Activated CD8-positive, alpha-beta T cell treated with anti-CD3 and anti-CD28 coated beads for 36 hours (primary cell): ENCODE measurements at regions not wholly inside any gene's neighbourhood (a gene's known extent, or its start where the extent isn't known, plus 50 kb on each side); places are given as distances from the start of the nearest gene placed in this dataset.

Experiments used
- ATAC-seq: fragments of 200-7000 bp; cut with Tn5 transposase; one replicate; pipeline ENCODE4 v1.10.0; 2021; ENCODE audit warnings: mild to moderate bottlenecking, moderate library complexity
- CTCF ChIA-PET: fragments of 350-600 bp; sonication (Branson Sonifier 250); formaldehyde crosslinking; loops from one replicate; lab custom pipeline; 2021; ENCODE audit warnings: antibody characterized with exemption; lab: Charles Lee
- POLR2A ChIA-PET: fragments of 350-600 bp; sonication (Branson Sonifier 250); formaldehyde crosslinking; loops from one replicate; lab custom pipeline; 2021; ENCODE audit warnings: antibody characterized with exemption; lab: Charles Lee
- DNase-seq: peaks from one replicate; pipeline ENCODE4 v3.0.0-alpha.2; 2020
- H3K27ac Mint-ChIP-seq: one replicate; pipeline ENCODE4 v1.8.0; 2021; ENCODE audit warnings: mild to moderate bottlenecking, mixed read lengths
- H3K27me3 Mint-ChIP-seq: one replicate; pipeline ENCODE4 v1.8.0; 2021; ENCODE audit warnings: mixed read lengths
- H3K36me3 Mint-ChIP-seq: one replicate; pipeline ENCODE4 v1.8.0; 2021; ENCODE audit warnings: low read depth, mixed read lengths
- H3K4me1 Mint-ChIP-seq: one replicate; pipeline ENCODE4 v1.8.0; 2021; ENCODE audit warnings: low read depth, mixed read lengths
- H3K4me3 Mint-ChIP-seq: one replicate; pipeline ENCODE4 v1.8.0; 2021; ENCODE audit warnings: mild to moderate bottlenecking, moderate library complexity, mixed read lengths
- H3K9me3 Mint-ChIP-seq: one replicate; pipeline ENCODE4 v1.8.0; 2021; ENCODE audit warnings: mixed read lengths
- intact Hi-C: fragments of 100-400 bp; cut with micrococcal nuclease; formaldehyde crosslinking; loops from one replicate; pipeline ENCODE4 v1.10.0; 2022
- TF ChIP-seq, protein P1 (sequence below): fragments of 200-600 bp; IDR thresholded peaks from one replicate; pipeline ENCODE4 v1.8.0; 2022; ENCODE audit warnings: antibody characterized with exemption, mild to moderate bottlenecking

DNA sequence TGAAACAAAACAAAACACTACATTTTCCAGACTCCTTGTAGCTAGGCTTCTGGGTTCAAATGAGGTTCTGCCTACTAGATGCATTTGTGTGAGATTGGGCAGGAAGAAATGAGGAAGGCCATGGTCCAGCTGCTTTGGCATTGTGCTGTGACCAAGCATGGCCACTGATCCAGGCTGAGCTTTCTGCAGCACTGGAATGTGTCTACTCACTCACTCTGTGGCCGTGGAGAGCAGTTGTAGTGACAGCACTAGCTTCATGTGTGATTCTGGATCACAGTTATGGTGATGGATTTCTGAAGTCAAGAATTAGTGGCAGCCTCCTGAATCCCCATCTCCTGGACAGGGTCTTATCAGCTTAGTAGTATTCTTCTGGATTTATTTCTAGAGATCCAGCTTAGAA, 358.9 kb downstream of the GPAT3 start:
- Mint-ChIP-seq H3K27me3 (peaks cover 1% of the 10 kb centered on the region), H3K9me3 (no peaks in the 10 kb centered on the region), H3K4me3 (no peak overlapping the region), H3K4me1 (no peaks in the 10 kb centered on the region), H3K27ac (no peak overlapping the region), H3K36me3 (no peaks in the 10 kb centered on the region)
- POLR2A ChIA-PET: no interaction called here
- TF ChIP-seq, protein P1, sequence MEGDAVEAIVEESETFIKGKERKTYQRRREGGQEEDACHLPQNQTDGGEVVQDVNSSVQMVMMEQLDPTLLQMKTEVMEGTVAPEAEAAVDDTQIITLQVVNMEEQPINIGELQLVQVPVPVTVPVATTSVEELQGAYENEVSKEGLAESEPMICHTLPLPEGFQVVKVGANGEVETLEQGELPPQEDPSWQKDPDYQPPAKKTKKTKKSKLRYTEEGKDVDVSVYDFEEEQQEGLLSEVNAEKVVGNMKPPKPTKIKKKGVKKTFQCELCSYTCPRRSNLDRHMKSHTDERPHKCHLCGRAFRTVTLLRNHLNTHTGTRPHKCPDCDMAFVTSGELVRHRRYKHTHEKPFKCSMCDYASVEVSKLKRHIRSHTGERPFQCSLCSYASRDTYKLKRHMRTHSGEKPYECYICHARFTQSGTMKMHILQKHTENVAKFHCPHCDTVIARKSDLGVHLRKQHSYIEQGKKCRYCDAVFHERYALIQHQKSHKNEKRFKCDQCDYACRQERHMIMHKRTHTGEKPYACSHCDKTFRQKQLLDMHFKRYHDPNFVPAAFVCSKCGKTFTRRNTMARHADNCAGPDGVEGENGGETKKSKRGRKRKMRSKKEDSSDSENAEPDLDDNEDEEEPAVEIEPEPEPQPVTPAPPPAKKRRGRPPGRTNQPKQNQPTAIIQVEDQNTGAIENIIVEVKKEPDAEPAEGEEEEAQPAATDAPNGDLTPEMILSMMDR: no peak
- intact Hi-C loops: no loop called here
- CTCF ChIA-PET: no interaction called here
- DNase-seq: no peak
- no peak for ATAC-seq

DNA sequence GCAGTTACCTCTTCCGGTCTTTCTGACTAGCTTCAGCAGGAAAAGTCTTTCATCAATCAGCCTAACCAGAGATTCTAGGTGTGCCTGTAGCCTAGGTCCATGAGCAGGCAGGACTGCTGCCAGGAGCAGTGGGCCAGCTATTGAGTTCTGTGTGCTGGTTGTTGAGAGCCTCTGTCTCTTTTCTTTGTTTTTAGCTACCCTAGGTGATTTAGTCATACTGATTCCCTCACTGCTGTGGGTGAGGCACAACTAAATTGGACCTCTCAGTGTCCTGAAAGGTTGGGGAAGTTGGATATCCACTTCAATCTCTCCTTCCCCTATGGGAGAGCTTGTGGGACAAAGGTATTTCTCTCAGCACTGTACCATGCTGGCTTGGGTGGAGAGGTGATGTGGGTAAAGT, 354.9 kb downstream of the GPAT3 start:
- CTCF ChIA-PET: no interaction called here
- no peak overlapping the region for H3K27ac Mint-ChIP-seq
- no peak for DNase-seq
- no peaks in the 10 kb centered on the region for H3K36me3 Mint-ChIP-seq
- no peak overlapping the region for H3K4me3 Mint-ChIP-seq
- TF ChIP-seq, protein P1: no peak
- ATAC-seq: no peak
- intact Hi-C loops: no loop called here
- H3K4me1 Mint-ChIP-seq: no peaks in the 10 kb centered on the region
- H3K9me3 Mint-ChIP-seq: no peaks in the 10 kb centered on the region
- POLR2A ChIA-PET: no interaction called here
- peaks cover 1% of the 10 kb centered on the region for H3K27me3 Mint-ChIP-seq

DNA sequence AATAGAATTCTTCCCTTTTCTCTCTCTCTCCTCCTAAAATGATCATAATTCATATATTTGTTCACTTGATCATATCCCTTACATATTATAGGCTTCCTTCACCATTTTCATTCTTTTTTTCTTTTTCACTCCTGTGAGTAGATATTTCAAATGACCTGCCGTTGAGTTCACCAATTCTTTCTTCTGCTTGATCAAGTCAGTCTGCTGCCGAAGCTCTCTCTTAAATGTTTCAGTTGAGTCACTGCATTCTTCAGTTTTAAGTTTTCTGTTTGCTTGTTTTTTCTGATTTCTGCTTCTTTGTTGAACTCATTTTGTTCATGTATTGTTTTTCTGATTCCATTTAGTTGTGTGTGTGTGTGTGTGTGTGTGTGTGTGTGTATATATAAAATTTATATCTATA, 354.3 kb downstream of the GPAT3 start:
- Mint-ChIP-seq H3K36me3 (no peaks in the 10 kb centered on the region), H3K27me3 (peaks cover 2% of the 10 kb centered on the region), H3K4me1 (no peaks in the 10 kb centered on the region), H3K9me3 (no peaks in the 10 kb centered on the region), H3K4me3 (no peak overlapping the region), H3K27ac (no peak overlapping the region)
- no peak for ATAC-seq
- ChIA-PET CTCF (no interaction called here), POLR2A (no interaction called here)
- DNase-seq: no peak
- intact Hi-C loops: no loop called here
- TF ChIP-seq, protein P1: no peak

DNA sequence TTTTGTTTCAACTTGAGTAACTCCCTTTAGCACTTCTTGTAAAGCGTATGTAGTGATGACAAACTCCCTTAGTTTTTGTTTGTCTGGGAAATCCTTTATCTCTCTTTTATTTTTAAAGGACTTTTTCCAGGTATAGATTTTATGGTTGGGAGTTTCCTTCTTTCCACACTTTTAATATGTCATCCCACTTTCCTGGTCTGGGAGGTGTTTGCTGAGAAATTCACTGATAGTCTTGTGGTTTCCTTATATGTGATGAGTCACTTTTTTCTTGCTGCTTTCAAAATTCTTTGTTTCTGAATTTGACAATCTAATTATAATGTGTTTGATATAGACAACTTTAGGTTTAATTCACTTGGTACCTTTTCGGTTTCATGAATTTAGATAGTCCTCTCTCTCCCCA, 353.9 kb downstream of the GPAT3 start:
- ChIA-PET POLR2A (no interaction called here), CTCF (no interaction called here)
- TF ChIP-seq, protein P1: no peak
- ATAC-seq (no peak), DNase-seq (no peak)
- intact Hi-C loops: no loop called here
- Mint-ChIP-seq H3K36me3 (no peaks in the 10 kb centered on the region), H3K4me3 (no peak overlapping the region), H3K27ac (no peak overlapping the region), H3K27me3 (peaks cover 2% of the 10 kb centered on the region), H3K9me3 (no peaks in the 10 kb centered on the region), H3K4me1 (no peaks in the 10 kb centered on the region)

GRCh38 chr4:83885256-83886182, 349.6 kb downstream of the GPAT3 start:
- no peak overlapping the region for H3K27ac Mint-ChIP-seq
- DNase-seq (no peak), ATAC-seq (no peak)
- TF ChIP-seq, protein P1: no peak
- H3K4me1 Mint-ChIP-seq: no peaks in the 10 kb centered on the region
- no peaks in the 10 kb centered on the region for H3K9me3 Mint-ChIP-seq
- no peaks in the 10 kb centered on the region for H3K36me3 Mint-ChIP-seq
- H3K27me3 Mint-ChIP-seq: peaks cover 1% of the 10 kb centered on the region
- intact Hi-C loops: no loop called here
- POLR2A ChIA-PET: no interaction called here
- CTCF ChIA-PET: no interaction called here
- H3K4me3 Mint-ChIP-seq: no peak overlapping the region
